ENCODE measurements at regions not wholly inside any gene's neighbourhood (a gene's known extent, or its start where the extent isn't known, plus 50 kb on each side); places are given as distances from the start of the nearest gene placed in this dataset.

DNA sequence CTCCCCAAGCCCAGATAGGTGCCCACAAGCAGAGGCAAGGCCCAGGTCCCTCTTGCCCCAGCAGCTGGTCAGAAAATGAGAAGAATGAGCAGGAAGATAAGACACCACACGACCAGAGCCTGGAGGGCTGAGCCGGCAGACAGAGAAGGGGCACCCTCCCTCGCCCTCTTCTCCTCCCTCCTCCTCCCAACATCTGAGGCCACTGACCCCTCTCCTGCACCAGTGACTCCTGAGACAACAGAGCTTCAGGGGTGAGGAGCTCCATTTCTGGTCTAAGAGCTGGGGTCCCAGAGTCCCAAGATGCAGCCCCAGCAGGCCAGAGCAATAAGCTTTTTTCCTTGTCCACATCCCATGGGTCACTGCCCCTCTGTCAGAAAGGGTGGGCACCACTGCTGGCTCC, 159.2 kb downstream of the TRIM29 start:
- DNase-seq, result no peak
- no peaks in the 10 kb centered on the region for H3K36me3 ChIP-seq (ENCODE audit: insufficient read depth, low read length)
- H3K36me3 Mint-ChIP-seq, result no peaks in the 10 kb centered on the region
- peaks cover 5 to 9% of the 10 kb centered on the region in 2 donors for H3K27me3 Mint-ChIP-seq
- no peak overlapping the region for H3K4me3 Mint-ChIP-seq
- no peak overlapping the region for H3K4me3 ChIP-seq (ENCODE audit: low read length in 2 of 2)
- H3K9me3 Mint-ChIP-seq, result no peaks in the 10 kb centered on the region
- no peaks in the 10 kb centered on the region for H3K4me1 Mint-ChIP-seq
- no peaks in the 10 kb centered on the region for H3K9me3 ChIP-seq (ENCODE audit: control insufficient read depth in 1 of 2, low read length in 2 of 2)
- H3K27ac ChIP-seq (ENCODE audit: low read depth, low read length), result no peak overlapping the region
- no peaks in the 10 kb centered on the region for H3K27me3 ChIP-seq (ENCODE audit: insufficient read depth, low read length)
- ChIA-PET CTCF (ENCODE audit: partially characterized antibody) (no interaction called here), POLR2A (ENCODE audit: partially characterized antibody) (no interaction called here)
- no peaks in the 10 kb centered on the region for H3K4me1 ChIP-seq (ENCODE audit: insufficient read depth, low read length)
- no peak overlapping the region for H3K27ac Mint-ChIP-seq
- intact Hi-C loops (cut with micrococcal nuclease), result no loop called here

DNA sequence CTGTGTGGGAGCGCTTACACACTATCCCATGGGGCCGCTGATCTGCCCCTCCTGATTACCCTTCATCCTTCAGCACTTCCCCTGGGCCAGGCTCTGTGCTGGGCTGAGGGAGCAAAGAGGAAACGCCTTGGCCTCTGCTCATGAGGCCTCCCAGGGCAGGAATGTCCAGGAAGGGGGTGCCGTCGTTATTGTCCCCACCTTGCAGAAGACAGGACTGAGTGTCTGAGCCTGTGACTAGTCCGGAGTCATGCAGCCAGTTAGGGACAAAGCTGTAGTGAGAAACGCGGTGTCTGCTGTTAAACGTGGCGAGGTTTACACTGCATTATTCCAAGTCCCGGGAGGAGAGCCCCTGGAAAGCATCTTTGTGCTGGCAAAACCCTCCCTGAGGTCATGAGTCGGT, 160.0 kb downstream of the TRIM29 start:
- Histone ChIP-seq H3K27ac (ENCODE audit: low read depth, low read length) (no peak overlapping the region), H3K36me3 (ENCODE audit: insufficient read depth, low read length) (no peaks in the 10 kb centered on the region), H3K27me3 (ENCODE audit: insufficient read depth, low read length) (no peaks in the 10 kb centered on the region), H3K4me1 (ENCODE audit: insufficient read depth, low read length) (no peaks in the 10 kb centered on the region), H3K9me3 (ENCODE audit: control insufficient read depth in 1 of 2, low read length in 2 of 2) (no peaks in the 10 kb centered on the region), H3K4me3 (ENCODE audit: low read length in 2 of 2) (no peak overlapping the region)
- intact Hi-C loops (cut with micrococcal nuclease), result no loop called here
- no peak overlapping the region for H3K4me3 Mint-ChIP-seq
- H3K27ac Mint-ChIP-seq, result no peak overlapping the region
- peaks cover 0 to 1% (median 0%) of the 10 kb centered on the region in 8 donors for H3K9me3 Mint-ChIP-seq
- no peaks in the 10 kb centered on the region for H3K36me3 Mint-ChIP-seq
- H3K4me1 Mint-ChIP-seq, result no peaks in the 10 kb centered on the region
- DNase-seq, result no peak
- POLR2A ChIA-PET (ENCODE audit: partially characterized antibody), result no interaction called here
- H3K27me3 Mint-ChIP-seq, result peaks cover 4 to 7% of the 10 kb centered on the region in 2 donors
- CTCF ChIA-PET (ENCODE audit: partially characterized antibody), result no interaction called here

DNA sequence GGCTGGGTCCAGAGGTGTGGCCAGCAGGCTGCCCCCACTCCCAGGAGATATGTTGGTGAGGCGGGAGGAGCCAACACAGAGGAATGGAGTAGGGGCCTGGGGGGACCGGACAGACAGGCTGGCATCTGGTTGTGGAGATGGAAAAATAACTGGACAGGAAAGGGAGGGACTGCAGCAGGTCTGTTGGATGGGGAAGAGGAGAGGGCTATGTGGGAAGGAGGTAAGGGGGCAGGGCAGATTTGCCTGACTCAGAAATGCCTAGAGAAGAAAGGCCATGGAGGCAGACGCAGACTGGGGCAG, 160.4 kb downstream of the TRIM29 start:
- no peak overlapping the region for H3K27ac ChIP-seq (ENCODE audit: low read depth, low read length)
- POLR2A ChIA-PET (ENCODE audit: partially characterized antibody), result no interaction called here
- Mint-ChIP-seq H3K27me3 (peaks cover 4 to 10% of the 10 kb centered on the region in 2 donors), H3K36me3 (no peaks in the 10 kb centered on the region), H3K4me3 (no peak overlapping the region), H3K27ac (no peak overlapping the region), H3K9me3 (peaks cover 0 to 4% (median 0%) of the 10 kb centered on the region in 8 donors), H3K4me1 (no peaks in the 10 kb centered on the region)
- H3K4me1 ChIP-seq (ENCODE audit: insufficient read depth, low read length), result no peaks in the 10 kb centered on the region
- CTCF ChIA-PET (ENCODE audit: partially characterized antibody), result no interaction called here
- H3K4me3 ChIP-seq (ENCODE audit: low read length in 2 of 2), result no peak overlapping the region
- H3K27me3 ChIP-seq (ENCODE audit: insufficient read depth, low read length), result no peaks in the 10 kb centered on the region
- no peaks in the 10 kb centered on the region for H3K36me3 ChIP-seq (ENCODE audit: insufficient read depth, low read length)
- DNase-seq, result no peak
- intact Hi-C loops (cut with micrococcal nuclease), result no loop called here
- H3K9me3 ChIP-seq (ENCODE audit: control insufficient read depth in 1 of 2, low read length in 2 of 2), result no peaks in the 10 kb centered on the region

DNA sequence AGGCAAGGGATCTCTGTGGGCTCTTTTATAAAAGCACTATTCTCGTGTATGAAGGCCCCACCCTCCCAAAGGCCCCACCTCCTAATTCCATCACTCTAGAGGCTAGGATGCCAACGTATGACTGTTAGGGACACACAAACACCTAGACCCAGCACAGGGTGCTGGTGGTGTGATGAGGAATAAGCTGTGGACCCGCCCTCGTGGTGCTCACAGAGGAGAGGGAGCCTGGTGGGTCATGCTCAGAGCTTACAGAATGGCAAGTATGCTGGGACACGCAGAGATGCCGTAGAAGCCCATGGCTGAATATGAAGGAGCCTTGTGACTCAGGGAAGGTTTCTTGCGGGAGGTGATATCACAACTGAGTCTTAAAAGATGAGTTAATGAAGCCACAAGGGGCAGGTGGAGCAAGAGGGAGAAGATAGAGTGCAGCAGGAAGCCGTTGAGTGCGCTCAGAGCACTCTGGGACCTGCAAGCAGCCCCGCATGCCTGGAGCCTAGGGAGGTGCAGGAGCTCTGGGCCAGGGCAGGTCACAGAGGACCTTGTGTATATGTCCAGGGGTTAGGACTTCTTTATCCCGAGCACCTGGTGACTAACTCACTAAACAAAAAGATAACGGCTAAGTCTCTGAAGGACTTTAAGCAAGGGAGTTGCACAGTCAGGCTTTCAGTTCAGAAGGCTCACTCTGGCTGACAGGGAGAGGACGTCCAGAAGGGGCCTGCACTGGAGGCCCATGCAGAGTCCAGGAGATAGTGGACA, 160.9 kb downstream of the TRIM29 start:
- Histone ChIP-seq H3K36me3 (ENCODE audit: insufficient read depth, low read length) (no peaks in the 10 kb centered on the region), H3K27me3 (ENCODE audit: insufficient read depth, low read length) (no peaks in the 10 kb centered on the region), H3K4me3 (ENCODE audit: low read length in 2 of 2) (no peak overlapping the region), H3K9me3 (ENCODE audit: control insufficient read depth in 1 of 2, low read length in 2 of 2) (no peaks in the 10 kb centered on the region), H3K27ac (ENCODE audit: low read depth, low read length) (no peak overlapping the region), H3K4me1 (ENCODE audit: insufficient read depth, low read length) (no peaks in the 10 kb centered on the region)
- peaks cover 4 to 11% of the 10 kb centered on the region in 2 donors for H3K27me3 Mint-ChIP-seq
- no peaks in the 10 kb centered on the region for H3K4me1 Mint-ChIP-seq
- POLR2A ChIA-PET (ENCODE audit: partially characterized antibody), result no interaction called here
- CTCF ChIA-PET (ENCODE audit: partially characterized antibody), result no interaction called here
- H3K4me3 Mint-ChIP-seq, result no peak overlapping the region
- H3K36me3 Mint-ChIP-seq, result no peaks in the 10 kb centered on the region
- no peak for DNase-seq
- intact Hi-C loops (cut with micrococcal nuclease), result no loop called here
- H3K9me3 Mint-ChIP-seq, result peaks cover 0 to 4% (median 0%) of the 10 kb centered on the region in 8 donors
- no peak overlapping the region for H3K27ac Mint-ChIP-seq

DNA sequence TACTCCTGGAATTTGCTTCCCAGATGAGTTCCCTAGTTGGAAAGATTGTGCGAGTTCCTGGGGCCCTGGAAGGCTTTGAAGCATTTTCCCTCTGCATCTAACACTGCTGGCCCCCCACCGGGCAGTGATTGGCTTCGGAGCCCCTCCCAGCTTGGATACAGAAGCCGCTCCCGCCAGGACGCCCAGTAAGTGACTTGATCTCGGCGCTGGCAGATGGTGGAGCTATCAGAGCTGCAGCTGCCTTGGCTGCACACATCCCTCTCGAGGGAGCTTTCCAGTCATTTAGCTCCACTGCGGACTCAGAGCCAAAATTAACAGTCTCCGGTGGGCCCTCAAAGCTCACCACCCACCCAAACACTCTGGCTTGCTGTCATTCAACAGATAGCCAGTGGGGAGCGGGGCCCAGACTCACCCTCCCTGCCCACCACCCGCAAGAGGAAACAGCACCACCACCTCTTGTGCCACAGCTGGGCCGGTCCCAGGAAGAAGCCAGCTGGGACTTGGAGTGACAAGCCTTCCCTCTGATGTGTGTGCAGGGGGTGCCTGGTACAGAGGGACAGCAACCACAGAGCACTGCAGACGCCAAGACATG, 162.3 kb downstream of the TRIM29 start:
- ChIA-PET CTCF (ENCODE audit: partially characterized antibody) (no interaction called here), POLR2A (ENCODE audit: partially characterized antibody) (no interaction called here)
- Histone ChIP-seq H3K36me3 (ENCODE audit: insufficient read depth, low read length) (no peaks in the 10 kb centered on the region), H3K27ac (ENCODE audit: low read depth, low read length) (no peak overlapping the region), H3K4me3 (ENCODE audit: low read length in 2 of 2) (no peak overlapping the region), H3K27me3 (ENCODE audit: insufficient read depth, low read length) (no peaks in the 10 kb centered on the region), H3K9me3 (ENCODE audit: control insufficient read depth in 1 of 2, low read length in 2 of 2) (no peaks in the 10 kb centered on the region), H3K4me1 (ENCODE audit: insufficient read depth, low read length) (no peaks in the 10 kb centered on the region)
- Mint-ChIP-seq H3K9me3 (peaks cover 0 to 4% (median under 1%) of the 10 kb centered on the region in 8 donors), H3K27me3 (peaks cover 2 to 11% of the 10 kb centered on the region in 2 donors), H3K4me3 (no peak overlapping the region), H3K4me1 (no peaks in the 10 kb centered on the region), H3K27ac (no peak overlapping the region), H3K36me3 (no peaks in the 10 kb centered on the region)
- intact Hi-C loops (cut with micrococcal nuclease), result no loop called here
- DNase-seq, result no peak

DNA sequence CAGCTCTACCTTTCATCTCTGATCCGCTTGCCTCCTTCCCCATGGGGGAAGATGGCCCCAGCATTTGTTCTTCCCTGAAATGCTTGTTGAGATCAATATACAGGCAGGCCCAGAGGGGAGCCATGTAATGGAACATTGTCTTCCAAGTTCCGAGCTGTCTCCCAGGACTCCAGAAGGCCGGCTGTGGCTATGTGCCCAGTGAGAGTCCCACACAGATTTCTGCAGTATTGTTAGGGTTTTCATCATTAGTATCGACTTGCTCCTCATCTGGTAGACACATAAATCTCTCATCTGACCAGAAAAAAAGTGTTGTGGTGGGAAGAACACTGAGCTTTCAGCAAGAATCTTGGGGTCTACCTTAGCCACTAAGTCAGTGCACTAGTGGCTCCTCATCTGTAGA, 163.4 kb downstream of the TRIM29 start:
- Histone ChIP-seq H3K9me3 (ENCODE audit: control insufficient read depth in 1 of 2, low read length in 2 of 2) (no peaks in the 10 kb centered on the region), H3K27me3 (ENCODE audit: insufficient read depth, low read length) (no peaks in the 10 kb centered on the region), H3K4me1 (ENCODE audit: insufficient read depth, low read length) (no peaks in the 10 kb centered on the region), H3K27ac (ENCODE audit: low read depth, low read length) (no peak overlapping the region), H3K4me3 (ENCODE audit: low read length in 2 of 2) (no peak overlapping the region), H3K36me3 (ENCODE audit: insufficient read depth, low read length) (no peaks in the 10 kb centered on the region)
- no peak overlapping the region for H3K27ac Mint-ChIP-seq
- no peak overlapping the region for H3K4me3 Mint-ChIP-seq
- H3K9me3 Mint-ChIP-seq, result peaks cover 0 to 4% (median 1%) of the 10 kb centered on the region in 8 donors
- ChIA-PET POLR2A (ENCODE audit: partially characterized antibody) (no interaction called here), CTCF (ENCODE audit: partially characterized antibody) (no interaction called here)
- H3K27me3 Mint-ChIP-seq, result peaks cover 2 to 11% of the 10 kb centered on the region in 2 donors
- no peaks in the 10 kb centered on the region for H3K36me3 Mint-ChIP-seq
- no peak for DNase-seq
- intact Hi-C loops (cut with micrococcal nuclease), result no loop called here
- H3K4me1 Mint-ChIP-seq, result no peaks in the 10 kb centered on the region

DNA sequence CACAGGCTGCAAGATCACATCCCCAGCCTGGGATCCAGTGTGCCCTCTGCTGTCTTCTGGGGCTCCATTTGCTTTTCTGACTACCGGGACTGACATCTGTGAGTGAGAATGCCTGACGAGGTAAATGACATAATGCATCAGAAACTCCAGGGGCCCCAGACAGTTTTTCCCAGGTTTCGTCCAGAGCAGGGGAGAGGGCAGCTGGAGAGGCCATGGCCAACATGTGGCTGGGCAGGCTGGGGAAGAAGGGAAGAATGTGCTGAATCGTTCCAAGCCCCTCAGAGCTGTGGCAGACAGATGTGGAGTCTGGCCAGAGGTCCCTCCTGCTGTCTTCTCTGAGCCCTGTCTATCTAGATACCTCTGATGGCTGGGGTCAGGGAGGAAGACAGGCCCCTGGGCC, 163.9 kb downstream of the TRIM29 start:
- H3K36me3 ChIP-seq (ENCODE audit: insufficient read depth, low read length), result no peaks in the 10 kb centered on the region
- ChIA-PET CTCF (ENCODE audit: partially characterized antibody) (no interaction called here), POLR2A (ENCODE audit: partially characterized antibody) (no interaction called here)
- H3K27me3 ChIP-seq (ENCODE audit: insufficient read depth, low read length), result no peaks in the 10 kb centered on the region
- no peaks in the 10 kb centered on the region for H3K4me1 ChIP-seq (ENCODE audit: insufficient read depth, low read length)
- Mint-ChIP-seq H3K4me1 (no peaks in the 10 kb centered on the region), H3K27ac (no peak overlapping the region), H3K9me3 (peaks cover 0 to 4% (median 1%) of the 10 kb centered on the region in 8 donors), H3K4me3 (no peak overlapping the region), H3K27me3 (peaks cover 2 to 11% of the 10 kb centered on the region in 2 donors), H3K36me3 (no peaks in the 10 kb centered on the region)
- no peak overlapping the region for H3K27ac ChIP-seq (ENCODE audit: low read depth, low read length)
- intact Hi-C loops (cut with micrococcal nuclease), result no loop called here
- no peak for DNase-seq
- no peaks in the 10 kb centered on the region for H3K9me3 ChIP-seq (ENCODE audit: control insufficient read depth in 1 of 2, low read length in 2 of 2)
- H3K4me3 ChIP-seq (ENCODE audit: low read length in 2 of 2), result no peak overlapping the region
